GM12878 (cell line): ENCODE measurements at regions not wholly inside any gene's neighbourhood (a gene's known extent, or its start where the extent isn't known, plus 50 kb on each side); places are given as distances from the start of the nearest gene placed in this dataset.

Experiments used
- ATAC-seq: fragments of 200-7000 bp; cut with Tn5 transposase; 3 replicates; pipeline ENCODE4 v1.9.1; 2020; ENCODE audit warnings: mild to moderate bottlenecking, moderate library complexity
- BruUV-seq: library from RNA; stranded (reverse); fragments of 400-500 nt; replicated peaks from 2 replicates; lab custom pipeline; 2021; lab: Mats Ljungman, UMichigan
- CTCF ChIA-PET: fragments of 300-600 bp; sonication (Branson Sonifier 250); formaldehyde crosslinking; extraction: SDS; loops from one replicate; lab custom pipeline; 2021; ENCODE audit warnings: inconsistent platforms; lab: Yijun Ruan, JAX
- POLR2A ChIA-PET: fragments of 350-600 bp; formaldehyde crosslinking; extraction: SDS; loops from one replicate; lab custom pipeline; 2021; ENCODE audit warnings: inconsistent platforms; lab: Charles Lee
- RAD21 ChIA-PET: fragments of 300-600 bp; sonication (Branson Sonifier 250); formaldehyde crosslinking; loops from one replicate; lab custom pipeline; 2023; ENCODE audit warnings: antibody characterized with exemption; ENCODE audit not compliant: unreplicated experiment; lab: Charles Lee
- SMC1A ChIA-PET: fragments of 300-600 bp; sonication (Branson Sonifier 250); formaldehyde crosslinking; loops from one replicate; lab custom pipeline; 2023; ENCODE audit not compliant: unreplicated experiment, uncharacterized antibody; lab: Charles Lee
- DNase-seq: peaks from one replicate; pipeline ENCODE4 v3.0.0-alpha.2; 2011; ENCODE audit warnings: low read depth, low spot score
- FAIRE-seq: peaks from 3 replicates; lab custom pipeline; 2011; peaks lifted over from hg19 to GRCh38; lab: Jason Lieb, UNC
- H2AFZ ChIP-seq: 2 replicates; pipeline ENCODE4 v1.6.0; 2011; ENCODE audit warnings: low read depth, low read length, control low read depth; ENCODE audit not compliant: control insufficient read depth
- H3K27ac ChIP-seq: 2 replicates; pipeline ENCODE4 v1.5.1; 2011; ENCODE audit warnings: control low read depth; ENCODE audit not compliant: control insufficient read depth, insufficient read depth
- H3K27me3 ChIP-seq, 2 experiments: replicated peaks in 1 of 2; 2 replicates each; pipeline versions ENCODE4 v1.6.0 to v1.6.1; 2011; ENCODE audit warnings: low read length in 1 of 2; ENCODE audit not compliant: control insufficient read depth in 2 of 2, insufficient read depth in 2 of 2
- H3K36me3 ChIP-seq, 2 experiments: 2 replicates each; pipeline ENCODE4 v1.5.1; 2011; ENCODE audit warnings: low read length in 1 of 2; ENCODE audit not compliant: control insufficient read depth in 2 of 2, insufficient read depth in 2 of 2
- H3K4me1 ChIP-seq: 2 replicates; pipeline ENCODE4 v1.6.1; 2011; ENCODE audit warnings: mild to moderate bottlenecking, low read length, moderate library complexity, mixed read lengths; ENCODE audit not compliant: control insufficient read depth, insufficient read depth
- H3K4me2 ChIP-seq: 2 replicates; pipeline ENCODE4 v1.6.0; 2011; ENCODE audit warnings: control low read depth; ENCODE audit not compliant: control insufficient read depth, insufficient read depth
- H3K4me3 ChIP-seq: fragments of 200-600 bp; sonication (generic); 2 replicates; pipeline ENCODE4 v1.5.1; 2016
- H3K79me2 ChIP-seq: 2 replicates; pipeline ENCODE4 v1.6.0; 2011; ENCODE audit warnings: low read length; ENCODE audit not compliant: control insufficient read depth, insufficient read depth
- H3K9ac ChIP-seq: 2 replicates; pipeline ENCODE4 v1.8.0; 2011; ENCODE audit warnings: low read length, control low read depth, mixed read lengths; ENCODE audit not compliant: control insufficient read depth, insufficient read depth
- H3K9me3 ChIP-seq: replicated peaks from 3 replicates; pipeline ENCODE4 v1.5.1; 2011; ENCODE audit warnings: mild to moderate bottlenecking, low read length; ENCODE audit not compliant: control insufficient read depth, insufficient read depth
- H4K20me1 ChIP-seq: 2 replicates; pipeline ENCODE4 v1.6.0; 2011; ENCODE audit not compliant: control insufficient read depth, insufficient read depth
- HDAC6 ChIP-seq: fragments of 200-600 bp; sonication (generic); IDR thresholded peaks from one replicate; pipeline ENCODE4 v1.8.0; 2017; ENCODE audit warnings: antibody characterized with exemption; ENCODE audit not compliant: unreplicated experiment
- MTA2 ChIP-seq: fragments of 450-650 bp; IDR thresholded peaks from 2 replicates; pipeline ENCODE4 v1.6.1; 2016; ENCODE audit warnings: low read depth, mild to moderate bottlenecking, moderate library complexity
- YY1 ChIP-seq: IDR thresholded peaks from 2 replicates; pipeline ENCODE4 v1.6.1; 2011; ENCODE audit warnings: low read depth, mild to moderate bottlenecking, low read length
- ZNF207 ChIP-seq: fragments of 450-650 bp; IDR thresholded peaks from 2 replicates; pipeline ENCODE4 v1.6.1; 2014; ENCODE audit warnings: antibody characterized with exemption, mild to moderate bottlenecking, borderline replicate concordance
- ZNF687 ChIP-seq: fragments of 450-650 bp; IDR thresholded peaks from 2 replicates; pipeline ENCODE4 v1.6.1; 2017; ENCODE audit warnings: mild to moderate bottlenecking, moderate library complexity
- WGBS: methylation state at CpG from one replicate; pipeline ENCODE4 v1.1.6; 2016; ENCODE audit warnings: low lambda C conversion rate; ENCODE audit not compliant: insufficient replicate concordance, insufficient coverage; ENCODE audit errors: missing lambda C conversion rate; 5-methylcytosine and 5-hydroxymethylcytosine counted together
- in situ Hi-C: fragments of 300-500 bp; cut with MboI; formaldehyde crosslinking; loops from 9 replicates; pipeline ENCODE4 v1.14.3; 2018; ENCODE audit warnings: mixed read lengths
- intact Hi-C: fragments of 100-400 bp; cut with micrococcal nuclease; formaldehyde crosslinking; loops from one replicate; pipeline ENCODE4 v1.14.2; 2022; ENCODE audit not compliant: unreplicated experiment

GRCh38 chr9:116059466-116059865, 94.1 kb upstream of the PAPPA start:
- DNase-seq (no peak), ATAC-seq (no peak), FAIRE-seq (no peak)
- no peak overlapping the region for H3K27ac ChIP-seq
- no peak overlapping the region for H3K9ac ChIP-seq
- ChIA-PET SMC1A (no interaction called here), CTCF (no interaction called here), RAD21 (no interaction called here), POLR2A (no interaction called here)
- no peaks in the 10 kb centered on the region for H3K27me3 ChIP-seq
- H3K36me3 ChIP-seq, result no peaks in the 10 kb centered on the region
- TF ChIP-seq ZNF207, result no peak
- no peak for TF ChIP-seq HDAC6
- no peak for TF ChIP-seq MTA2
- no peak for TF ChIP-seq ZNF687
- TF ChIP-seq YY1, result no peak
- no peaks in the 10 kb centered on the region for H3K4me1 ChIP-seq
- in situ Hi-C loops (no loop called here), intact Hi-C loops (no loop called here)
- no peak overlapping the region for H3K4me3 ChIP-seq
- BruUV-seq, result no TSS peak
- no peaks in the 10 kb centered on the region for H3K9me3 ChIP-seq
- H4K20me1 ChIP-seq, result no peaks in the 10 kb centered on the region
- H3K4me2 ChIP-seq, result no peak overlapping the region
- no peaks in the 10 kb centered on the region for H3K79me2 ChIP-seq
- WGBS, result 0% methylated on average over 2 of the region's 2 CpGs
- H2AFZ ChIP-seq, result no peak overlapping the region
